ENCODE measurements at regions not wholly inside any gene's neighbourhood (a gene's known extent, or its start where the extent isn't known, plus 50 kb on each side); places are given as distances from the start of the nearest gene placed in this dataset.

GRCh38 chr15:62503451-62503850 is 338.4 kb upstream of the C2CD4B start:
- peak overlapping the region in 6 of 12 donors; percentile 7 to 41 (median 31) for H3K27ac ChIP-seq

GRCh38 chr15:62505762-62506161 is 340.7 kb upstream of the C2CD4B start:
- Histone ChIP-seq H3K4me3 (peak overlapping the region in 1 of 12 donors; percentile 16), H3K9me3 (no peaks in the 10 kb centered on the region), H3K36me3 (no peaks in the 10 kb centered on the region), H3K27me3 (no peaks in the 10 kb centered on the region), H3K27ac (peak overlapping the region; percentile 54 to 90 (median 82)), H3K4me1 (peaks cover 0 to 74% (median 47%) of the 10 kb centered on the region in 12 donors)
- intact Hi-C loops (cut with DNase I) = loop anchor here in 5 of 10 donors (1.0 to 5.0 kb wide), 5 partner anchors 37 to 52 kb away; no protein-coding TSS in a partner anchor
- 10 to 19% (median 11%) methylated on average over 6 of the region's 6 CpGs for WGBS, 4 donors
- DNase-seq = peak in 1 of 5 donors; percentile 40
- peak; percentile 68 to 82 (median 76) for ATAC-seq
- TF ChIP-seq POLR2A (IDR thresholded peaks at IDR 0.05) = no peak

More at GRCh38 chr15:62503451-62503850, 338.4 kb upstream of the C2CD4B start:
- WGBS, 4 donors = 26 to 55% (median 41%) methylated on average over 1 of the region's 1 CpG
- TF ChIP-seq POLR2A (IDR thresholded peaks at IDR 0.05) = no peak
- TF ChIP-seq, protein P1, sequence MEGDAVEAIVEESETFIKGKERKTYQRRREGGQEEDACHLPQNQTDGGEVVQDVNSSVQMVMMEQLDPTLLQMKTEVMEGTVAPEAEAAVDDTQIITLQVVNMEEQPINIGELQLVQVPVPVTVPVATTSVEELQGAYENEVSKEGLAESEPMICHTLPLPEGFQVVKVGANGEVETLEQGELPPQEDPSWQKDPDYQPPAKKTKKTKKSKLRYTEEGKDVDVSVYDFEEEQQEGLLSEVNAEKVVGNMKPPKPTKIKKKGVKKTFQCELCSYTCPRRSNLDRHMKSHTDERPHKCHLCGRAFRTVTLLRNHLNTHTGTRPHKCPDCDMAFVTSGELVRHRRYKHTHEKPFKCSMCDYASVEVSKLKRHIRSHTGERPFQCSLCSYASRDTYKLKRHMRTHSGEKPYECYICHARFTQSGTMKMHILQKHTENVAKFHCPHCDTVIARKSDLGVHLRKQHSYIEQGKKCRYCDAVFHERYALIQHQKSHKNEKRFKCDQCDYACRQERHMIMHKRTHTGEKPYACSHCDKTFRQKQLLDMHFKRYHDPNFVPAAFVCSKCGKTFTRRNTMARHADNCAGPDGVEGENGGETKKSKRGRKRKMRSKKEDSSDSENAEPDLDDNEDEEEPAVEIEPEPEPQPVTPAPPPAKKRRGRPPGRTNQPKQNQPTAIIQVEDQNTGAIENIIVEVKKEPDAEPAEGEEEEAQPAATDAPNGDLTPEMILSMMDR (IDR thresholded peaks at IDR 0.05) = no peak
- ATAC-seq (no peak), DNase-seq (peak in 4 of 5 donors; percentile 39 to 55 (median 44))
- no peaks in the 10 kb centered on the region for H3K27me3 ChIP-seq
- intact Hi-C loops (cut with DNase I) = no loop called here
- peaks cover 0 to 58% (median 43%) of the 10 kb centered on the region in 12 donors for H3K4me1 ChIP-seq
- H3K36me3 ChIP-seq = no peaks in the 10 kb centered on the region
- H3K4me3 ChIP-seq = no peak overlapping the region
- H3K9me3 ChIP-seq = no peaks in the 10 kb centered on the region

DNA sequence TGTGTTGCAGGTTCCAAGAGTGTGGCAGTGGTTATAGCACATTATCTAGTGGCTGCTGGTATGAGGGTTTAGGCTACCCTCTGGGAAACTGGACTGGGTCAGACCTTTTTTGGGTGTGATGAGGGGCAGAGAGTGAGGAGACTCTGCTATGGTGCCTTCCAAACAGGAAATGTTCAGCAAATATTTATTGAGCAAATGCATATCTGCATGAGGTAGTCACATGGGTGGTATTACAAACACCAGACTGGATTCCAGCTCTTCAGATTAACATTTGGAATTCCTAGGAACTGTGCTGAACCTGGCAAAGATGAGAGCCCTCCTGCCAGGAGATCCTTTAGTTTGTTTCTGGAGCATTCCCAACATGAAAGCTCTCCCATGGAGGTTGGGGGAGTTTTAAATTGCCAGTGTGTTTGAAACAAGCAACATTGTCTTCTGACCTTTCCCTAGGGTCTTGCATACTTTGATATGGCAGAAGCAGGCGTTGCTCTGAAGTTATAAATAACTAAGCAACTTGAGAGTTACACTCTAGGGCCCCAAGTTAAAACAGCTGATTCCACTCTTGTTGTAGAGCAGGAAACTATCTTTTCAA is 341.2 kb upstream of the C2CD4B start:
- Histone ChIP-seq H3K36me3 (no peaks in the 10 kb centered on the region), H3K4me3 (peak overlapping the region in 1 of 12 donors; percentile 16), H3K27ac (peak overlapping the region; percentile 54 to 90 (median 82)), H3K9me3 (no peaks in the 10 kb centered on the region), H3K27me3 (no peaks in the 10 kb centered on the region), H3K4me1 (peaks cover 0 to 74% (median 48%) of the 10 kb centered on the region in 12 donors)
- TF ChIP-seq, protein P1 (IDR thresholded peaks at IDR 0.05) = no peak
- no peak for TF ChIP-seq POLR2A (IDR thresholded peaks at IDR 0.05)
- peak in 1 of 5 donors; percentile 21 for DNase-seq
- peak; percentile 69 to 85 (median 74) for ATAC-seq
- 0 to 10% (median 7%) methylated on average over 1 of the region's 1 CpG for WGBS, 4 donors
- intact Hi-C loops (cut with DNase I) = loop anchor here in 5 of 10 donors (1.0 to 5.0 kb wide), 5 partner anchors 36 to 51 kb away; no protein-coding TSS in a partner anchor

- intact Hi-C loops (cut with DNase I) = loop anchor here in 4 of 10 donors (5.0 kb wide), 4 partner anchors 33 to 52 kb away; no protein-coding TSS in a partner anchor
- 83 to 92% (median 87%) methylated on average over 12 of the region's 12 CpGs for WGBS, 4 donors
- Histone ChIP-seq H3K36me3 (no peaks in the 10 kb centered on the region), H3K4me3 (no peak overlapping the region), H3K9me3 (no peaks in the 10 kb centered on the region), H3K4me1 (peaks cover 0 to 69% (median 33%) of the 10 kb centered on the region in 12 donors), H3K27ac (peak overlapping the region in 3 of 12 donors; percentile 17 to 84 (median 41)), H3K27me3 (no peaks in the 10 kb centered on the region)
- DNase-seq = no peak
- no peak for ATAC-seq
- no peak for TF ChIP-seq POLR2A (IDR thresholded peaks at IDR 0.05)
- TF ChIP-seq, protein P1 (IDR thresholded peaks at IDR 0.05) = no peak
Measured at GRCh38 chr15:62509395-62509958, 344.4 kb upstream of the C2CD4B start.

All from heart left ventricle (tissue), 16 donors.